OCI-LY1 (cell line): ENCODE measurements at regions not wholly inside any gene's neighbourhood (a gene's known extent, or its start where the extent isn't known, plus 50 kb on each side); places are given as distances from the start of the nearest gene placed in this dataset.
A peak's percentile ranks its signal among the peaks of the same experiment; 100 is the strongest.

Experiments
- EZH2 ChIP-seq: fragments of 200-600 bp; sonication (generic), shearing (Covaris generic); IDR thresholded peaks from 2 replicates; pipeline ENCODE4 v1.8.0; 2017; ENCODE audit warnings: borderline replicate concordance, mixed run types, mild to moderate bottlenecking, antibody characterized with exemption, low read length, moderate library complexity, mixed read lengths
- TF ChIP-seq, protein P1 (sequence below): fragments of 200-600 bp; sonication (generic), shearing (Covaris generic); IDR thresholded peaks from 2 replicates; pipeline ENCODE4 v1.5.1; 2017; ENCODE audit warnings: mild to moderate bottlenecking, antibody characterized with exemption, low read length, moderate library complexity, mixed read lengths

DNA sequence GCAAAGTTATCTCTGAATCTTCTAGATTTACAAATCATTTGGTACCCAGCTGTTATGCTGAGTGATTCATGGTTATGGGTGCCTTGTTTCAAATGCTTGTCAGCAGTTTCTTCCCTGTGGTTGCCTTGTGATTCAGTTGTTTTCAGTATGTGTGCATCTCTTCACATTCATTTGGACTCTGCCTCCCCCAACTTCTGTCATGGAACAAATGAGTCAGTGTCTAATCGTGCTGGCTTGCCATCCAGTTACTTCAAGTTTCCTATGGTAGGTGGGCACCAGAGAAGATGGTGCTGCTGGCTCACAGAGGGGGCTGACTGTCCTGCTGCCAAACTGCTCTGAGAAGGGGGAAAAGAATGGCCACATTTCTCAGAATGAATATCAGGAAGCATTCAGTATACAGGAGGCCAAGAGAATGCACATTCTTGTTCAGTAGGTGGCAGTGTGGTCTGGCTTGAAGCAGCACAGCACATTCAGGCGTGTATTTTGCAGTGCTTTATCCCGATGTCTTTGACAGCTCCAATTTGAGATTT lies 260.9 kb downstream of the GLUD2 start:
- TF ChIP-seq, protein P1, sequence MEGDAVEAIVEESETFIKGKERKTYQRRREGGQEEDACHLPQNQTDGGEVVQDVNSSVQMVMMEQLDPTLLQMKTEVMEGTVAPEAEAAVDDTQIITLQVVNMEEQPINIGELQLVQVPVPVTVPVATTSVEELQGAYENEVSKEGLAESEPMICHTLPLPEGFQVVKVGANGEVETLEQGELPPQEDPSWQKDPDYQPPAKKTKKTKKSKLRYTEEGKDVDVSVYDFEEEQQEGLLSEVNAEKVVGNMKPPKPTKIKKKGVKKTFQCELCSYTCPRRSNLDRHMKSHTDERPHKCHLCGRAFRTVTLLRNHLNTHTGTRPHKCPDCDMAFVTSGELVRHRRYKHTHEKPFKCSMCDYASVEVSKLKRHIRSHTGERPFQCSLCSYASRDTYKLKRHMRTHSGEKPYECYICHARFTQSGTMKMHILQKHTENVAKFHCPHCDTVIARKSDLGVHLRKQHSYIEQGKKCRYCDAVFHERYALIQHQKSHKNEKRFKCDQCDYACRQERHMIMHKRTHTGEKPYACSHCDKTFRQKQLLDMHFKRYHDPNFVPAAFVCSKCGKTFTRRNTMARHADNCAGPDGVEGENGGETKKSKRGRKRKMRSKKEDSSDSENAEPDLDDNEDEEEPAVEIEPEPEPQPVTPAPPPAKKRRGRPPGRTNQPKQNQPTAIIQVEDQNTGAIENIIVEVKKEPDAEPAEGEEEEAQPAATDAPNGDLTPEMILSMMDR, result peak; percentile 72
- no peak for TF ChIP-seq EZH2
